OCI-M1 (cell line): ENCODE measurements at regions not wholly inside any gene's neighbourhood (a gene's known extent, or its start where the extent isn't known, plus 50 kb on each side); places are given as distances from the start of the nearest gene placed in this dataset.

Experiments used
- DNase-seq: peaks from one replicate; lab custom pipeline; 2025; lab: John Stamatoyannopoulos, UW

DNA sequence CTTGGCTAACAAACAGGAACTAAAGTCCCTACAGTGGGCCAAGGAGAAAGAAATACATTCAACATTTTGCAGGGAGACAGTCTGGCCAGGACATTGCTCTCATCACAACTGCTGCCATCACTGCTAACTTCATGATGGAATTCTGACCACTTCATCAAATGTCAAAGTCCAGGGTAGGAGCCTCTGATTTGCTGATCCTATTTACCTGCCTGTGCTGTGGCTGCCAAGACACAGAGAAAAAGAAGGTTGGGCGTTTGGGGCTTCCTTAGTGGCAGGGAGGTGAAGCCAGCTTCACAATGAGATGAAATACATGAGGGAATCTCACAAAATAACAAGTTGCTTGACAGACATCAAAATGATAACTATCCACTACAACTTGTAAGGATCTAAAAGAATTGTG is 343.9 kb upstream of the CADM1 start:
- DNase-seq: no peak

DNA sequence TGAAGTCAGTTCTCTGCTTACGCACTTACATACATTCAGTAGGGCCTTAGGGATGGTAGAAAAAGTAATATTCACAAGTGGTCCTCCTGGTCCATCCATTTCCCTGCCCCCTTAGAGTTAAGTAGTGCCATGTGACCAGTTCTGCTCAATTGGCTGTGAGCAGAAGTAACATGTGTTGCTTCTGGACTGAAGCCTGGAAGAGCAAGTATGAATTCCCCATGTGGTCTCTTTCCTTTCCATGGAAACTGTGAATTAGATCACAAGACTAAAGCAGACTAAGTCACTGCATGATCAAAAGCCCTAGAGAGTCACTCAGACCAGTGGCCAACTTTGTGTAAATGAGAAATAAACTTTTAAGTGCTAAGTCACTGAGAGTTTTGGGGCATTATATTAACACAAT is 341.7 kb upstream of the CADM1 start:
- no peak for DNase-seq

DNA sequence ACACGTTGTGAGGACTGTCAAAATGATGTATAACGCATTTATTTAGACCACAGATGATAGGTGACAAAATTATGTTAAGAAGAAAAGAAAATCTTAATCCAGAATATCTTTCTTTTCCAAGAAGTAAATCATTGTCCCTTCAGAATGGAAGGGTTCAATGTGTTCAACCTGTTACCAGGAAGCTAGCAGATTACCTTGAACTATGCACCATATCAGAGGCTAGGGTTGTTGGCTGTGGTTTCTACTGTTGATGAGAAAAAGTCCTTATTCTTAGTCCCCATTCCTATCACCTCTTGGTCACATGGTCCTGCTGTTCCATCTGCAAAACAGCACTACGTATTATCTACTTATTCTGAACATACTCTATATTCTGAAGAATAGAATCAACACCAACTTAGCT is 339.5 kb upstream of the CADM1 start:
- no peak for DNase-seq

DNA sequence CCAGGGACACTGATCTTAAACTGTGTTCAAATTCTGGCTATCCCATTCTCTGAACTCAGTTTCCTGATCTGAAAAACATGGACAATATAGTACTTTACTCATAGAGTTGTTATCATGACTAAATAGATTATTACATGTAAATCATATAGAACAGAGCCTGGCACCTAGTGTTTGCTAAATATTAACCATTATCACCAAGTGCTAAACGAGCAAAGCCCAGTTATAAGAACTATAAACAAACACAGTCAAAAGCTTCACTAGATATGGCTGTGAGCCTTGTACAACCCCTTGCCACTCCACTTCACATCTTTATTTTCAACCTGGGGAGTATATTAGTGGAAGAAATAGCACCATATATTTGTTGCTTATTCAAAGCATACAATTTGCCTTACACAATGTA is 338.9 kb upstream of the CADM1 start:
- no peak for DNase-seq

DNA sequence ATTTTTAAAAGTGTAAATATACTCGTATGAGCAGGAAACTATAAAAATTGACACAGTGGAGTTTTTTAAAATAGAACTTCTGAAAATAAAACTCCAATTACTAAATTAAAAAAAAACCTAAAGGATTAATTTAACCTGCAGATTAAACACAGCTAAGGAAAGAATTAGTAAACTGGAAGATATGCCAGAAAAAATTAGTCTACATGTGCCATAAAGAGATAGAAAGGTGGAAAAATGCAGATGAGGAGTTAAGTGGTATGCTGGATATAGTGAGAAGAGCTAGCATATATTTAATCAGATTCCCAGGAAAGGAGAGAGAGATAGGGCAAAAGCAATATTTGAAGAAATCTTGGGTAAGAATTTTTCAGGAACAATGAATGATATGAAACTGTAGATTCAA is 315.8 kb upstream of the CADM1 start:
- DNase-seq: no peak

DNA sequence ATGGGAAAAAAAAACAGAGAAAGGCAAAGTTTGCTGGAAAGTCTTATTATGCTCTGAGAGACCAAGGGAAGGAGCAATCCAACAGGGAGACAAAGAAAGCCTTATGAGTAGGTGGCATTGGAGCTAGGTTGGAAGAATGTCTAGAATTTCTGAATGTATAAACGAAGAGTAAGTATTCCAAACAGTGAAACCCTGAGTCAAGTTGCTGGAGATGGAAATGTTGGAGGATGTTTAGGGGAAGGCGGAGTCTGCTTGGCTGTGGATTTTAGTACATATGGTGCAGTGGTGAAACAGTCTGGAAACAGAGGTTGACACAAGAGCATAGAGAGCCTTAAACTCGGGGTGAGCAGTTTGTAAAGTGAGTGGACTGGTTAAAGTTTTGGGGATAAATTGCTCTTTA is 314.8 kb upstream of the CADM1 start:
- no peak for DNase-seq

DNA sequence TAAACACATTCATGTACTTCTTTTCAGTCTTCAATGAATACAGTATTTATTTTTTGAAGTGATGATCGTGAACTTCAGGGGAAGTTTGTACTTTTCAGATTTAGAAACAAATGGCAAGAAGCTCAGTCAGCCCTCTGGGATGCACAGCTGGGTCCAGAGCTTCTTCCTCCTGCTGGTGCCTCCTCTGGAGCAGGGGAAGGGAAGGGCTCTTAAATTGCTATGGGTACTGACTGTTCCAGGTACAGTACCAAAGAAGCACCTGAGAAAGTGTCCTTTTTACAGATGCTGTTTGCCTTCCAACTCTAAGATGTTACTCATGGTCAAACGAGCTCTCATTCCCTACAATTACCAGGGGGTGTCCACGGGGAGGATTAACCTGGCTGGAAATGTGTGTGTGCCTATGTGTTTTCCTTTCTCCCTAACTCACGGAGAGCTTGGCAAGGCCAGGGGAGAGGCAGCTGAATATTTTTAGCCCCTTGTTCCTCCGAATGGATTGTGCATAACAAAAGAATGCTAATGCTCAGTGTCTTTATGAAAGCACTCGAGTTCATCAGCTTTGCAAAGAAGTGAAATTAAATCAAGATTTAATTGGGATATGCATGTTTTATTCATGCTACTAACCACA is 313.7 kb upstream of the CADM1 start:
- DNase-seq: no peak

DNA sequence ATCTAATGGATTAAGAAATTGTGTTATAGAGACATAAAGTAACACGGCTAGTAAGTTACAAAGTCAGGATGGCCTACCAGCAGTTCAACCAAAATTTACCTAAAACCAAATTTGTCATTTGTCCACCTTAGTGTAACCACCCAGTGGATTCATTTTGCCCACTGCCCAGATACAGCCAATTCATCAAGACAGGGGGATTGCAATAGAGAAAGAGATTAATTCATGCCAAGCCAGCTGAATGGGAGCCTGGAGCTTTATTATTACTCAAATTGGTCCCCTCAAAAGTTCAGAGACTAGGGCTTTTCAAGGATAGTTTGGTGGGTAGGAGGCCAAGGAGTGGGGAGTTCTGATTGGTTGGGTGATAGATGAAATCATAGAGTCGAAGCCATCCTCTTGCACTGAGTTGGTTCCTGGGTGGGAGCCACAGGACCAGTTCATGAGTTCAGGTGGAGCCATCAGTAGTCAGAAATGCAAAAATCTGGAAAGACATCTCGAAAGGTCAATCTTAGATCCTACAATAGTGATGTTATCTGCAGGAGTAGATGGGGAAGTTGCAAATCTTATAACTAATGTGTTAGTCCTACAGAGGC is 304.2 kb upstream of the CADM1 start:
- DNase-seq: no peak

DNA sequence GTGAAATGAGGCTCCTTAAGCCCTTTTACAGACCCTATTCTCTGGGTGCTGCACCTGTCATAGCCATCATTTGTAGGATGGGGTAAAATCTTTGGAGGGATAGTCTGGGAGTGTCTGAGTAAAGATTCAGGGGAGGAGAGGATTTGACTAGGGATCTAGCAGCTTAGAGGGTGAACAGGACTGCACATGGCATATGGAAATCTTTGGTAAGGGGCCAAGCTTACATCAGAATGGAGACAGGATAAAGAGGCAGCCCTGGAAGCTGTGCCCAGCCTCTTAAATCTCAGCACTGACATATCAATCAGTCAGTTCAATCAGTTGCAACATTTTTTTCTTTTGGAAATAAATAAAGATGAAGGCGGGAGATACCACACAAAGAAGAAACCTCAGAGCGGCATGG is 301.8 kb upstream of the CADM1 start:
- DNase-seq: no peak

DNA sequence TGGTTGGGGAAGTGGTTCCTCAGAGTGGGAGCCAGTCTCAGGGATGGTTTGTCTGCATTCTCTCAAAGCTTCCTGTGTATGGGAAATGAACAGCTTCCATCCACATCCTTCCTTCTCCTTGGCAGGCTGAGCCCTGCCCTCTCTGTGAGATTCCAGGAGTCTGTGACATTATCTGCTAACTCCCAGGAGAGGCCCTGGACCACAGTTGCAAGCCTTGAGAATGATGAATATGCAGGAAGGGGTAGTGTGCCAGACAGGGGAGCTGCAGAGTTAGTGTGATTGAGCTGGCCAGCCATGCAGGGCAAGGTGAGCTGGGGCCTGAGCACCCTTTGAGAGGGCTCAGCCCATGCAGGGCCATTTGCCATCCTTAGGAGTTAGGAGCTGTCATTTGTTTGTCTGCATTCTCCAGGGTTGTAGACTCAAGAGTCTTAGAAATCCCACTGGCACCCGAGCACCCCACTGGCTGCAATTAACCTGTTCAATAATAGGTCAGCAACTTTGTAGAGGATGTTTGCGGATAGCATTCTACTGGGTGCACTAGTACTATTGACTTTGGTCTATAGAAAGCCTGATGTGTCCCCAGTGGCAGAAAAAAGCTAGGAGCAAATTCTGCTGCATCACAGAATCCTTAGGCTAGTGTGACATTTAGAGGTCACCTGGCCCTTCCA is 299.0 kb upstream of the CADM1 start:
- DNase-seq: no peak

DNA sequence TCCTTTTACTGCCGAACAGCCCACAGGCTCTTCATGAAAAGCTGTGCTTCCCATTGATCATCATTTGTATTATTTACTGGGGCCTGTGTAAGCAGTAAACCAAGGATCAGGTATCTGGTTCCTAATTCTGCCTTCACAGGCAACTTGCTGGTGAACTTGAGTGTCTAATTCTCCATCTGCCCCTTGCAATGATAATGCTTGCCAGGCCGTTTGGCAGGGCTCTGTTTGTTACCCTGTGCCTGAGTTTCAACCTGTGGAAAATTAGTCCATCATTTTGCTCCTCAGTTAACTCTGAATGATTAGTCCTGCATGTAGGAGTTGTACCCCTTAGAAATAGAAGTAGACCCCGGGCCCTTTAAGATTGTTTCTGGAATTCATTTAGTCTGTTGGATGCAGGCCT is 298.4 kb upstream of the CADM1 start:
- no peak for DNase-seq

DNA sequence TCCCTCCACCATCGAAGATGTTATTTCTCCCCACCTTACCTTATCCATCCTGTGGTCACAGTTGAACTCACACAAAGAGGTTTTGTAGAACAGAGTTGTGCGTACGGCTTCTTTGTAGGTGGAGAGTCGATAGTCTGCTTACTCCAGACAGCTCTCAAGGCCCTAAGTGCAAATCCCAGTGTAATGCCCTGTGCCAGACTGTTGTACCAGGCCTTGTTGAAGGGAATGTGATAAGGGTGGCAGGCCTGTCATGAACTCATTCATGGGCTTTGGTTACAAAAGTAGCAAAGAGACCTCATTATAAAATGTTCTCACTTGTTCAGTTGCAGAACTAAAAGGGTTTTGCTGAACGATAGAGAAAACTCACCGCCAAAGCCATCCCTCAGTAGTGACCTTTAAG is 288.7 kb upstream of the CADM1 start:
- no peak for DNase-seq

DNA sequence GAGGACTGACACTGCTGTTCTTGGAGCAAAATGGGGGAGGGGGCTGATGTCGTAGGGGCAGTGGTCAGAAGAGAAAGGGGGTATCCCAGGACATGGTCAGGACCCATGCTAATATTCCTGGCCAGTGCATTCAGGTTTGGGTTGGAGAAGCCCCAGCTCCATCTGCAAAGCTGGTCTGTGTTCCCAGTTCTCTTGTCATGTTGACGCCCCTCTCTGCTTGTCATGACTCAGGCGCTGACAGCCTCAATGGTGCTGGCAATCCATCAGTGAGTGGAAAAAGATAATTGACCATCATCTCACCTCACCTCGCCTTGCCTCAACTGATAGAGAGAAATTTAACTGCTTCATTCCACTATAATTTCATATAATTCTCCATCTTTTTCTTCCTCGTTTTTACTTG is 283.1 kb upstream of the CADM1 start:
- no peak for DNase-seq

DNA sequence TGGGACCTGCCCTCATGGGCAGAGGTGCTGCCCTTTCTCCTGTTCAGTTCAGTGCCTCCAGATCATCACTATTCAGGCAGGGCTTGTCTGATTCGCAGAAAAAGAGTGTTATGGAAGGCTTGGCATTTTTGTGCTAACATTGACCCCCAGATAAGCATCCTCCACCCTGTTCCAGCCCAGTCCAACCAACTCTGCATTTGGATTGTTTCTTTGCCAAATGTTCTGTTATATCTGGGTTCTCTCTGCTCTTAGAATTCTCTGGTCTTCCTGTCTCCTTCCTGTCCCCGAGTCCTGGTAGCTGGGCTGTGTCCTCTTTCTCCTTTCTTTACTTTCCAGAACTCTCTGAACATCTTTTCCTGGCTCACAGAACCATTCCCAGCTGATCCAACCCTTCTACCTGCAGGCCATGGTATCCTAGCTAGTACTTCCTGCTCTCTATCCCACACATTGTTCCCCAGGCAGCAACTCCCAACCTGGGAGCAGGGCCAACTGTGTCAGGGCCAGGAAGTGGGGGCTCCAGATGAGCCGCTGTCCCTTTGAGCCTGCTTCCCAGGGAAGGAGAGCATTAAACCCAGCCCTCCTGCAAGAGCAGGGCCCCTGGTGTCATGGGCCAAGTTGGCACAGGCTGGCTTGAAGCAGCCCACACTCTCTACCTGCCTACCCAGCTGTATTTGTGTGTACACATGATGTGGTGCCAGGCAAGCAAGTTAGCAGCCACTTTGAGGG is 280.7 kb upstream of the CADM1 start:
- no peak for DNase-seq

DNA sequence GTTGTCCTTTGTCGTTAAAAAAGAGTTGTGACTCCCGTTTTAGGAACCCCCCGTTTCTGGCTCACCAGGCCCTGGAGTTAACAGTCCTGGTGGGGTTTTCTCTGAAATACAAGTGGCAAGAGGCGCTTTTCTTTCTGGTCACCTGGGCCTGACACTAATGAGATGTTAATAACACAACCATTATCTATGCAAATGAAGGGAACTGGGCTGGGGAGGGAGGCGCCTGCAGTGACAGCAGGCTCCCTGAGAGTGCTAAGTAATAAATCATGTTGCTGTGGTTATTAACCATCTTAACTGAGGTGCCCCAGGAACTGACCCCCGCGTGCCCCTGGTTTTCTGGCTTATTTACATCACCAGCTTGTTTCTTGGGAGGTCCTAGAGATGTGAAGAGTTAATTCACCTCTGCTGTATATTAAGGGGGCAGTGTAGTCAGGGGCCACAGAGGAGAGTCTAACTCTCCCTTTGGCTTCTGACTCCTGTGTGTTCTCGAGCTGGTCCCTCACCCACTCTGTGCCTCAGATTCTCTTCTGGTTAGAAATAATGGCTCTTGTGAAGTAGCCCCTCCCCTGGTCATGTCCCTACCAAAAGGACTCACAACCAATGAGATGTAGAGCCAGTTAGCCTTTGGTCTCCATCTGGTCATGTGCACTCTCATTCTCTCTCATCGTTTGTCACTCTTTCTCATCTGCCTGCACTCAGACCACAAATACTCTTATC is 276.6 kb upstream of the CADM1 start:
- DNase-seq: peak; percentile 47

DNA sequence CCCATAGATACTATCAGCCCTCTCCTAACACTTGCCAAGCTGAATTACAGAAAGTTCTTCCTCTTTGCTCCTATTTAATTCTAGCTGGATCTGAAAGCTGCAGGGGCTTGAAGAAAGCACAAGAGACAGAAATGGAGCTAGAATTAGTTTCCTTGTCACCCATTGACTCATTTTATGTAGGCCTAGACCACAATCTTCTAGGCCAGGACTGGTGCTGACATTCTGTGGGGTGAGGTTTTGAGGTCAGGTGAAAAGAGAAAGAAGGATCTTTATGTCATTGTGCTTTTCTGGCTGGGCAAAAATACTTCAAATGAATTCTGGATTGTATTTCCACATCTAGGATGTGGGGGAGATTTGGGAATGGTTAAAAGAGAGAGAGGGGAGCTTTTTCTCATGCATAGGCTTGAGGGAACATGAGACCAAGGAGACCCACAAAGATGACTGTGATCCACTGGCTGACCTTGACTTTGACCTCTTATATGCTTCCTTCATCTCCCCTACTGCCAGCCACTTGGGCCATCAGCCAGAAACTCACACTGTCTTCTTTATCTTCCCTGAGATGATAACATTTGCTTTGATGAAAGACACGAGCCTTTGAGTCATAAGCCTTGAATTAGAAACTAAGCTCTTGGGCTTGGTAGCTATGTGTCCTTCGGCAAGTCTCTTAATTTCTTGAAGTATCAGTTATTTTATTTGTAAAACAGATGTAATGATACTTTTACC is 274.9 kb upstream of the CADM1 start:
- DNase-seq: peak; percentile 29

DNA sequence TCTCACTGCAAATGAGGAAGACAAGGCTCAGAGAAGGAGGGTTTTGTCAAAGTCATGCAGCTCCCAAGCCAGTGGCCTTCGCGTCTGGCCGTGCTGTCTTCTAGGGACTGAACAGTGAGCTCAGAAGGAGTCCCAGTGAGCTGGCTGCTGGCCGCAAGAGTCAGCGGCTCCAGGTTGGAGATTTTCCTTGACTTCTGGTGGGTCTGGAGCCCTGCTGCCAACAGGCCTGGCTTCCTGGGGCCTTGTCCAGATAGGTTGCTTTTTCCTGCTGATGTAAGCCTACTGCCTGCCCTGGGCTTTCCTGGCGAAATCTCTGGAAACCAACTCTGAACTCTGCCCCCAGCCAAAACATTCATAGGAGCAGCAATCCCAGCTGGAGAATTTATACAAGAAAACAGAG is 272.7 kb upstream of the CADM1 start:
- DNase-seq: no peak

DNA sequence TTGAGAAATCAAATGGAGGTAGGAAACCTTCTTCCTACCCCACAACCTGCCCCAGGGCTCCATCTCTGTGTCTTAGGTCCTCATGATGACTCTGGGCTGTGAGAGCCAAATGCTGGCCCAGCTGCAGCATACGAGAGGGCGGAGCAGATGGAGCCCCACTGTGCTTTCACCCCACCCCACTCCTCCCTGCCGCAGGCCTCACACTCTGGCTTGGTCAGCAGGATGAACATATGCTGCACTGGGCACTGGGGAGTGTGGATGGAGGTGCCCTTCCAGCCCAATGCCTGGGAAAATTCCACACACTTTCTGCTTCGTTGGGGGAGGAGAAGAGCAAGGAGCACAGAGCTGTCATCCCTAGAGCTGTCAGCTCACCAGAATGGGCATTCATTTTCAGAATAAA is 271.6 kb upstream of the CADM1 start:
- DNase-seq: no peak

DNA sequence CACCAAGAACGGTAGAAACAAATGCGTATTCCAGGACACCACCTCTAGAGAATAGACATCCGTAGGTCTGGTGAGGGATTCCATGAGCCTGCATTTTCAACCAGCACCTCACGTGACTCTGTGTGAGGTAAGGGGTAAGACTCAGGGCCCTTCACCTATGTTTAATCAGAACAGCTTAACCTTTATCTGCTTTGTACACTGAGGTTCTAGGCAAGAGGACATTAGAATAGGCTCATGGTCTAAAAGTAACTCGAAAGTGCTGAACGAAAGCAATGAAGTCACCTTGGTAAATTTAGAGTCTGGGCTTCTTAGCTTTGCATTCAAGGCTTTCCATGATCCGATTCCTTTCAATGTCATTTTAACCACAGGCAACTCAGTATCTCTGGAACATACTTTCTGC is 270.5 kb upstream of the CADM1 start:
- DNase-seq: no peak

DNA sequence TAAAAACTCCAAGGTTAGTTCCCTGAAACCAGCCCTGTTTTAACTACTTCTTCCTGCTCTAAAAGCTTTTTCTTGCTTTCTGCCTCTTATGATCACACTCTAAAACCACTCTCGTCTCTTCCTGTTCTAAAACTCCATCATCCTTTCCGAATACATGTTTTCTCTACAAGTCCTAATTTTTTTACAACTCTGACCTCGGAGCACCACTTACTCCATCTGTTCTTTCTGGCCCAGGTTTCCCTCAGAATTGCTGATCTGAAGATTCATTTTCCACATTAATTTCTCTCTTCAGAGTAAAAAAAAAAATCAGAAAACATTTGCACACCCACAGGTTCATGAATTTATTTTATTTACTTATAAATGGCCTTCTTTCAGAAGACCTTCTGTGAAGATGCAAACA is 265.7 kb upstream of the CADM1 start:
- no peak for DNase-seq

DNA sequence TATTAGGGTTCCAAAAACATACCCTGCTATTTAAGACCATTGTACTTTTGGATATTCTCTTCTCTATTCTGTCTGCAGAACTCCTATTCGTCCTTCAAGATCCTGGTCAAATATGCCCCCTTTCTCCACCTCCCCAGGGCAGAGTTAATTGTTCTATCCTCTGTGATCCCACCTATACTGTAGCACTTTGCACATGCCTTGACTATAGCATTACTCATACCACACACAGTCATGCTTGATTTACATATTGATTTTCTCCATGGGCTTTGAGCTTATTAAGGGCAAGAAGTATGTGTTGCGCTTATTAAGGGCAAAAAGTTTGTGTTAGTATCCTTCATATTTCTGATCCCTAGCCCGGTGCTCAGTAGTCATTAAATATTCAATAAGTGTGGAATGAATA is 263.7 kb upstream of the CADM1 start:
- DNase-seq: no peak
